WTC11 (cell line): ENCODE measurements at regions not wholly inside any gene's neighbourhood (a gene's known extent, or its start where the extent isn't known, plus 50 kb on each side); places are given as distances from the start of the nearest gene placed in this dataset.
"Not testable (repeated sequence)": the region's sequence is repeated elsewhere in the genome, so short reads cannot be mapped to it uniquely, and the experiment has no call there.

Experiments
- CTCF ChIP-seq: fragments of 200-600 bp; IDR thresholded peaks from 2 replicates; pipeline ENCODE4 v1.8.0; 2022; ENCODE audit warnings: antibody characterized with exemption
- ELF4 ChIP-seq: sonication (generic); formaldehyde crosslinking; IDR thresholded peaks from 2 replicates; pipeline ENCODE4 v1.8.1; 2022; ENCODE audit warnings: low read depth, mild to moderate bottlenecking, moderate library complexity, missing genetic modification reagents
- MAX ChIP-seq: sonication (generic); formaldehyde crosslinking; IDR thresholded peaks from 2 replicates; pipeline ENCODE4 v1.8.0; 2022; ENCODE audit warnings: mild to moderate bottlenecking, missing genetic modification reagents
- SMAD3 ChIP-seq: sonication (generic); formaldehyde crosslinking; IDR thresholded peaks from 2 replicates; pipeline ENCODE4 v1.8.0; 2022; ENCODE audit warnings: missing genetic modification reagents, mild to moderate bottlenecking, borderline replicate concordance
- SOX15 ChIP-seq: fragments of 250-450 bp; sonication (Bioruptor Pico); IDR thresholded peaks from 2 replicates; pipeline ENCODE4 v1.9.0; 2021; ENCODE audit warnings: mild to moderate bottlenecking
- TEAD1 ChIP-seq: sonication (generic); formaldehyde crosslinking; IDR thresholded peaks from 2 replicates; pipeline ENCODE4 v1.8.0; 2022; ENCODE audit warnings: mild to moderate bottlenecking, missing genetic modification reagents
- TEAD4 ChIP-seq: sonication (generic); formaldehyde crosslinking; IDR thresholded peaks from 2 replicates; pipeline ENCODE4 v1.8.0; 2022; ENCODE audit warnings: mild to moderate bottlenecking, missing genetic modification reagents
- TF ChIP-seq, protein P1 (sequence below): sonication (generic); formaldehyde crosslinking; IDR thresholded peaks from 2 replicates; pipeline ENCODE4 v1.8.1; 2023; ENCODE audit warnings: mild to moderate bottlenecking, moderate library complexity, missing genetic modification reagents
- TF ChIP-seq, protein P2 (sequence below): sonication (generic); formaldehyde crosslinking; IDR thresholded peaks from 2 replicates; pipeline ENCODE4 v1.8.1; 2022; ENCODE audit warnings: mild to moderate bottlenecking, moderate library complexity, missing genetic modification reagents

DNA sequence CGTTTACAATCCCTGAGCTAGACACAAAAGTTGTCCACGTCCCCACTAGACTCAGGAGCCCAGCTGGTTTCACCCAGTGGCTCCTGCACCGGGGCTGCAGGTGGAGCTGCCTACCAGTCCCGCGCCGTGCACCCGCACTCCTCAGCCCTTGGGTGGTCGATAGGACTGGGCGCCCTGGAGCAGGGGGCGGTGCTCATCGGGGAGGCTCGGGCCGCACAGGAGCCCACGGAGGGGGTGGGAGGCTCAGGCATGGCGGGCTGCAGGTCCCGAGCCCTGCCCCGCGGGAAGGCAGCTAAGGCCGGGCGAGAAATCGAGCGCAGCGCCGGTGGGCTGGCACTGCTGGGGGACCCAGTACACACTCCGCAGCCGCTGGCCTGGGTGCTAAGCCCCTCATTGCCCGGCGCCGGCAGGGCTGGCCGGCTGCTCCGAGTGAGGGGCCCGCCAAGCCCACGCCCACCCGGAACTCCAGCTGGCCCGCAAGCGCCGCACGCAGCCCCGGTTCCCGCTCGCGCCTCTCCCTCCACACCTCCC lies 1996.0 kb downstream of the PCDH7 start:
- TF ChIP-seq, protein P1, sequence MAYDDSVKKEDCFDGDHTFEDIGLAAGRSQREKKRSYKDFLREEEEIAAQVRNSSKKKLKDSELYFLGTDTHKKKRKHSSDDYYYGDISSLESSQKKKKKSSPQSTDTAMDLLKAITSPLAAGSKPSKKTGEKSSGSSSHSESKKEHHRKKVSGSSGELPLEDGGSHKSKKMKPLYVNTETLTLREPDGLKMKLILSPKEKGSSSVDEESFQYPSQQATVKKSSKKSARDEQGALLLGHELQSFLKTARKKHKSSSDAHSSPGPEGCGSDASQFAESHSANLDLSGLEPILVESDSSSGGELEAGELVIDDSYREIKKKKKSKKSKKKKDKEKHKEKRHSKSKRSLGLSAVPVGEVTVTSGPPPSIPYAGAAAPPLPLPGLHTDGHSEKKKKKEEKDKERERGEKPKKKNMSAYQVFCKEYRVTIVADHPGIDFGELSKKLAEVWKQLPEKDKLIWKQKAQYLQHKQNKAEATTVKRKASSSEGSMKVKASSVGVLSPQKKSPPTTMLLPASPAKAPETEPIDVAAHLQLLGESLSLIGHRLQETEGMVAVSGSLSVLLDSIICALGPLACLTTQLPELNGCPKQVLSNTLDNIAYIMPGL: not testable (repeated sequence)
- TF ChIP-seq CTCF; SMAD3 (CRISPR knock-in tag); TEAD1 (CRISPR knock-in tag); MAX (CRISPR knock-in tag); TEAD4 (CRISPR knock-in tag); SOX15; ELF4 (CRISPR knock-in tag): not testable (repeated sequence)
- TF ChIP-seq, protein P2, sequence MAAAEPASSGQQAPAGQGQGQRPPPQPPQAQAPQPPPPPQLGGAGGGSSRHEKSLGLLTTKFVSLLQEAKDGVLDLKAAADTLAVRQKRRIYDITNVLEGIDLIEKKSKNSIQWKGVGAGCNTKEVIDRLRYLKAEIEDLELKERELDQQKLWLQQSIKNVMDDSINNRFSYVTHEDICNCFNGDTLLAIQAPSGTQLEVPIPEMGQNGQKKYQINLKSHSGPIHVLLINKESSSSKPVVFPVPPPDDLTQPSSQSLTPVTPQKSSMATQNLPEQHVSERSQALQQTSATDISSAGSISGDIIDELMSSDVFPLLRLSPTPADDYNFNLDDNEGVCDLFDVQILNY (CRISPR knock-in tag): not testable (repeated sequence)
